ENCODE measurements at regions not wholly inside any gene's neighbourhood (a gene's known extent, or its start where the extent isn't known, plus 50 kb on each side); places are given as distances from the start of the nearest gene placed in this dataset.

DNA sequence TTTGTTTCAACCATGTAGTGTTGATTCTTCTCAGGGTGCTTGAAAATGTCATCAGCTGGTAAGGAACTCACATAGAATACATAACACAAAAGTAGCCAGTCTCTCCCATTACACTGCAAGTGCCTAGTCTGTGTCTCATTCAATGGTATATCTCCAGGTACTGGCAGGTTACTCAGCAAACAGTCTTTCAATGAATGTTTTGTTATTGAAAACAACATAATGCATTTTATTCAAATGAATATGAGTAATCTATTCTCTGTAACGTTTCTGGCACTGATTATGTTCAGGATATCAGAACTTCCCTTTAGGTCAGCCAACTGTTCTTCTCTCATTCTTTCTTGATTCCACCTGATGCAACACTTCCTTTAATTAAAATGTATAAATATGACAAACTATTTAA is 68.0 kb upstream of the SLITRK1 start (continued):
- TF ChIP-seq, protein P1, sequence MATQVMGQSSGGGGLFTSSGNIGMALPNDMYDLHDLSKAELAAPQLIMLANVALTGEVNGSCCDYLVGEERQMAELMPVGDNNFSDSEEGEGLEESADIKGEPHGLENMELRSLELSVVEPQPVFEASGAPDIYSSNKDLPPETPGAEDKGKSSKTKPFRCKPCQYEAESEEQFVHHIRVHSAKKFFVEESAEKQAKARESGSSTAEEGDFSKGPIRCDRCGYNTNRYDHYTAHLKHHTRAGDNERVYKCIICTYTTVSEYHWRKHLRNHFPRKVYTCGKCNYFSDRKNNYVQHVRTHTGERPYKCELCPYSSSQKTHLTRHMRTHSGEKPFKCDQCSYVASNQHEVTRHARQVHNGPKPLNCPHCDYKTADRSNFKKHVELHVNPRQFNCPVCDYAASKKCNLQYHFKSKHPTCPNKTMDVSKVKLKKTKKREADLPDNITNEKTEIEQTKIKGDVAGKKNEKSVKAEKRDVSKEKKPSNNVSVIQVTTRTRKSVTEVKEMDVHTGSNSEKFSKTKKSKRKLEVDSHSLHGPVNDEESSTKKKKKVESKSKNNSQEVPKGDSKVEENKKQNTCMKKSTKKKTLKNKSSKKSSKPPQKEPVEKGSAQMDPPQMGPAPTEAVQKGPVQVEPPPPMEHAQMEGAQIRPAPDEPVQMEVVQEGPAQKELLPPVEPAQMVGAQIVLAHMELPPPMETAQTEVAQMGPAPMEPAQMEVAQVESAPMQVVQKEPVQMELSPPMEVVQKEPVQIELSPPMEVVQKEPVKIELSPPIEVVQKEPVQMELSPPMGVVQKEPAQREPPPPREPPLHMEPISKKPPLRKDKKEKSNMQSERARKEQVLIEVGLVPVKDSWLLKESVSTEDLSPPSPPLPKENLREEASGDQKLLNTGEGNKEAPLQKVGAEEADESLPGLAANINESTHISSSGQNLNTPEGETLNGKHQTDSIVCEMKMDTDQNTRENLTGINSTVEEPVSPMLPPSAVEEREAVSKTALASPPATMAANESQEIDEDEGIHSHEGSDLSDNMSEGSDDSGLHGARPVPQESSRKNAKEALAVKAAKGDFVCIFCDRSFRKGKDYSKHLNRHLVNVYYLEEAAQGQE (IDR thresholded peaks at IDR 0.05; ENCODE audit: unreplicated experiment) = no peak
- TF ChIP-seq, protein P2, sequence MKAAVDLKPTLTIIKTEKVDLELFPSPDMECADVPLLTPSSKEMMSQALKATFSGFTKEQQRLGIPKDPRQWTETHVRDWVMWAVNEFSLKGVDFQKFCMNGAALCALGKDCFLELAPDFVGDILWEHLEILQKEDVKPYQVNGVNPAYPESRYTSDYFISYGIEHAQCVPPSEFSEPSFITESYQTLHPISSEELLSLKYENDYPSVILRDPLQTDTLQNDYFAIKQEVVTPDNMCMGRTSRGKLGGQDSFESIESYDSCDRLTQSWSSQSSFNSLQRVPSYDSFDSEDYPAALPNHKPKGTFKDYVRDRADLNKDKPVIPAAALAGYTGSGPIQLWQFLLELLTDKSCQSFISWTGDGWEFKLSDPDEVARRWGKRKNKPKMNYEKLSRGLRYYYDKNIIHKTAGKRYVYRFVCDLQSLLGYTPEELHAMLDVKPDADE (IDR thresholded peaks at IDR 0.05) = no peak
- TF ChIP-seq EZH2 (IDR thresholded peaks at IDR 0.05; ENCODE audit: low read depth, unreplicated experiment) = no peak
- no peak for TF ChIP-seq NANOG (IDR thresholded peaks at IDR 0.05; ENCODE audit: borderline replicate concordance)
- no peak for TF ChIP-seq CTCF (conservative IDR thresholded peaks at IDR 0.05; ENCODE audit: low read depth in 2 of 2)
- no peak for TF ChIP-seq CREB1 (CRISPR knock-in tag; IDR thresholded peaks at IDR 0.05; ENCODE audit: low read depth)

GRCh38 chr13:83943530-83944279 is 61.4 kb upstream of the SLITRK1 start:
- no peak overlapping the region for H3K4me2 ChIP-seq
- H3K9me2 ChIP-seq (ENCODE audit: insufficient read depth) = peaks cover 4% of the 10 kb centered on the region; the same call in 1 of the 2 replicates
- H2AFZ ChIP-seq = no peak overlapping the region
- H3K27ac Mint-ChIP-seq = no peak overlapping the region
- ATAC-seq (peak; percentile 36; the same call in 1 of the 3 replicates), DNase-seq (ENCODE audit: low spot score) (peak; percentile 20)
- 0 out of 2 replicates have a peak, but pooled peaks cover 3% of the 10 kb centered on the region for H3K4me1 ChIP-seq (ENCODE audit: insufficient read depth)
- no peaks in the 10 kb centered on the region for H3K79me2 ChIP-seq (replicated peaks; ENCODE audit: insufficient read depth)
- H3K4me3 Mint-ChIP-seq = no peak overlapping the region
- H3K4me3 ChIP-seq = no peak overlapping the region
- H3K36me3 ChIP-seq (ENCODE audit: insufficient read depth) = no peaks in the 10 kb centered on the region; the same call in 1 of the 2 replicates
- no peaks in the 10 kb centered on the region for H4K20me1 ChIP-seq (replicated peaks; ENCODE audit: insufficient read depth)
- H3F3A ChIP-seq (replicated peaks; ENCODE audit: low read depth) = no peaks in the 10 kb centered on the region
- H3K27me3 ChIP-seq (ENCODE audit: insufficient read depth) = no peaks in the 10 kb centered on the region
- H3K27me3 Mint-ChIP-seq (ENCODE audit: insufficient read depth, low read depth, poor library complexity) = peaks cover 4% of the 10 kb centered on the region
- peaks cover 31% of the 10 kb centered on the region for H3K36me3 Mint-ChIP-seq (ENCODE audit: low read depth)
- TF ChIP-seq CTCF (conservative IDR thresholded peaks at IDR 0.05; ENCODE audit: low read depth in 2 of 2) = peak in 1 of 2 experiments; percentile 58; a peak in 2 of 4 replicates
- TF ChIP-seq CREB1 (CRISPR knock-in tag; IDR thresholded peaks at IDR 0.05; ENCODE audit: low read depth) = no peak
- H3K4me1 Mint-ChIP-seq = peaks cover 5% of the 10 kb centered on the region; the same call in 2 of the 3 replicates
- H3K27ac ChIP-seq (ENCODE audit: low read depth) = 0 out of 2 replicates have a peak overlapping the region, but pooled peaks have one; percentile 9
- H3K9me3 Mint-ChIP-seq = peaks cover 17% of the 10 kb centered on the region
